ENCODE measurements at regions not wholly inside any gene's neighbourhood (a gene's known extent, or its start where the extent isn't known, plus 50 kb on each side); places are given as distances from the start of the nearest gene placed in this dataset.
"Not testable (repeated sequence)": the region's sequence is repeated elsewhere in the genome, so short reads cannot be mapped to it uniquely, and the experiment has no call there.

DNA sequence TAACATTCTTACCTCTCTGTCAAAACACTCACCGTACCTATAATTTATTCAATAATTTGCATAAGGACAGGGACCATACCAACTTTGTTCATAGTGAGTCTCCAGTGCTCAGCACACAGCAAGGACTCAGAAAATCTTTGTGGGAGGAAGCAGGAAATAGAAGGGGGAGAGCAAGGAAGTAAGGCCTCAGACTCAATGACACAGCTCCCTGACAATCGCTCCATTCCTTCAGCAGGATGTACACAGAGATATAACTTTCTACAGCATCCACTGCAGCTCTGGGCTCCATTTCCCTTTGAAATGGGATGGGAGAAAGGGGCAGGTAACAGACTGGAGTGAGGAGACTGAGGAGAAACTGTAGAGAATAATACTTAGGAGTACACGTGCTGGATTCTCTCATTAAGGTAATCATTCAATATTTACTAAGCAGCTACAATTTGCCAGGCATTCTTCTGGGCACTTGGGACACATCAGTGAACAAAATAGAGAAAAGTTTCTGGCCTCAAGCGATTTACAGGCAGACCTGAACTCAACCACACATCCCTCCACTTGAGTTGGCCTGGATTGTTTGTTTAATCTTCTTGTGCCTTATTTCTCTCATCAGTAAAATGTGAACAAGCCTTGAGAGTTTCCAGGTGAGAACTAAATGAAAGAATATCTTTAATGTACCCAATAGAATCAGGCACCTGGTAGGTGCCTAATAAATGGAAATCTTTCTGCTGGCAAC lies 330.3 kb upstream of the THBS1 start:
- DNase-seq (ENCODE audit: low read depth) = no peak

GRCh38 chr15:39251413-39252133 lies 329.3 kb upstream of the THBS1 start:
- DNase-seq (ENCODE audit: low read depth) = no peak

- DNase-seq (ENCODE audit: low read depth) = no peak
These were observed 328.8 kb upstream of the THBS1 start for GRCh38 chr15:39252134-39252470.

DNA sequence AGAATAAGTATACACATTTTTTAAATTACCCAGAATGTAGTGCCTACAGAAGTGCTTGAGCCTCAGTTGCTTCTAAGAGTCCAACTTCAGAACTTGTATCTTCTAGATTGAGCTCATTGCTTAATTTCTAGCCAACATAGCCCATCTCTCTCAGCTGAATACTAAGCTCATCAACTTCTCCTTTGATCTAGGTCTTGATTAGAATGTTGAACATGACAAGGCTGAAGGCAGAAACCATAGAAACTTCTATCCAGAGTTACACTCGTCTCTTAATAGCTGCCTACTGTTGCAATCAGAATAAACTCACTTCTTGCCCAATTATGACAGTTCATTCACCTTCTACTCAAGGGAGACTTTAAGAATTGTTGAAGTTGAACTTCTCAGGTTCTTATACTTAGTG lies 327.3 kb upstream of the THBS1 start:
- DNase-seq (ENCODE audit: low read depth) = no peak

DNA sequence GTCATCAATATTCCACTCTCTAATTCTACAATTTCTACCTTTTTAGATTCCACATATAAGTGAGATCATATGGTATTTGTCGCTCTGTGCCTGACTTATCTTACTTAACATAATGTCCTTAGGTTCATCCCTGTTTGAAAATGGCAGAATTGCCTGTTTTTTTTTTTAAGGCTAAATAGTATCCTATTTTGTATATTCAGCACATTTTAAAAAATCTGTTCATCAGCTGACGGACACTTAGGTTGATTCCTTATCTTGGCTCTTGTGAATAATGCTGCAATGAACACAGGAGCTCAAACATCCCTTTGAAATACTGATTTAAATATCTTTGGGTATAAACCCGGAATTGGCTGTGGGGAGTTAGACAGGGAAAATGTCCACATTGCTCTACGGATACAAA lies 326.7 kb upstream of the THBS1 start:
- DNase-seq (ENCODE audit: low read depth) = no peak

DNA sequence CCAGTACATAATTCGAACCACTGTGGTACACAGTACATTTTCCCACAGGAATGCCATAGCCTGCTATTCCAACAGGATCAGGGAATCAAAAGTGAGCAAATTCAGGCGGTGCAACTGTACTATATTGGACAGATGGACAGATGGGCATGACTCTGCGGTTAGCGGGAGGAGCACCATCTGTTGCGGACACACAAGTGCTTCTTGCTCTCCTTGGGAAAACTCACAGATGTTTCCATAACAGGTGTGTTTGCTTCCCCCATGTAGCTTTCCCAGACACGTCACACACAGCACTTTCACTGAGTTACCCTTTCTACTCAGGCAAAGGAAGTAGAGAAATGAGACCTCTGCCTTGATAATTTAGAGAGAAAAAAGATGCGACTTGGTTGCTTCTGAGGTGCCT lies 325.1 kb upstream of the THBS1 start:
- no peak for DNase-seq (ENCODE audit: low read depth)

- DNase-seq (ENCODE audit: low read depth) = no peak
These were observed 320.5 kb upstream of the THBS1 start for GRCh38 chr15:39260391-39260790.

DNA sequence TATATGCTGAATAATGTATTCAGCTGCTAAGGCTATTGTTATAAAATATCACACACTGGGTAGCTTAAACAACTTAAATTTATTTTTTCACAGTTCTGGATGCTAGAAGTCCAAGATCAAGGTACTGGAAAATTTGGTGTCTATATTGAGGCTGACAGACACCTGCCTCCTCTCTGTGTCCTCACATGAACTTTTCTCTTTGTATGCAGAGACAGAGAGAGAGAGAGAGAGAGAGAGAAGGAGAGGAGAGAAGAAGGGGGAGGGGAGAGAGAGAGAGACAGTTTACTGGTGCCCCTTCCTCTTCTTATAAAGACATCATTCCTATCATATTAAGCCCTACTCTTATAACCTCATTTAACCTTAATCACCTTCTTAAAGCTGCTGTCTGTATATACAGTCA lies 320.1 kb upstream of the THBS1 start:
- DNase-seq (ENCODE audit: low read depth) = no peak

GRCh38 chr15:39261397-39262183 lies 319.3 kb upstream of the THBS1 start:
- DNase-seq (ENCODE audit: low read depth) = not testable (repeated sequence)

- not testable (repeated sequence) for DNase-seq (ENCODE audit: low read depth)
These were observed 317.7 kb upstream of the THBS1 start for GRCh38 chr15:39262995-39263772.

DNA sequence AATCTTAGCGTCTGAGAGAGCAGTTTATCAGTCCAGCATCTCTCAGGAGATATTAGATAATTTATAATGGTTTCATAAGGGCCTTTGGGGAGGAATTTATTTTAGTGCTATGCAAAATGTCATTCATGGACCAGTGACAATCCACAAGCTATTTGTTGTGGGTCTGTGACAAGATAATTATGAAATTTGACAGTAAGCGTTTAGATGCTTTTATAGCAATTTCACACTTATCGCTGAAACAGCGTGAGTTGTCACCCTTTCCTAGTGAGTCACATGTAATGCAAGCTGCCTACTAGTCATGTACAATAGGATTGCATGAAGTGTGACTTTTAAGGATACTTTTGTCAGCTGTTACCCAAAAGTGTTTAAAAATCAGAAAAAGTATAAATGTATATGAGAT lies 315.6 kb upstream of the THBS1 start:
- DNase-seq (ENCODE audit: low read depth) = no peak

DNA sequence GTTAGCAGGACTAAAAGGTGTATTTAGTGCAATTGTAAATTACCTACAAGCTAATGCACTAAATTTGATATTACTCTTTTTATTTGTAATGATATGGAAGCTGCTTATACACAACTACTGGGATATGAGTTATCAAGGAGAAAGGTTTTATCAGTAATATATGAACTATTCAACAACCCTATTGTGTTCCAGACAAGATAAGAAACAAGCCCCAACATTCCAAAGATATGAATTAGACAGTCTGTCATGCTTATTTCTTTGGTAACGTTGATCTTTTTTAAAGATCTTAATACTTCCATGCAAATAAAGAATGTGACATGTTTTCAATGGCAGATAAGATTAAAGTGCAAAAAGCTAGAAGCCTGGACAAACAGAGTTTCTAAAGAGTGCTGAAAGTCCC lies 314.0 kb upstream of the THBS1 start:
- DNase-seq (ENCODE audit: low read depth) = no peak

DNA sequence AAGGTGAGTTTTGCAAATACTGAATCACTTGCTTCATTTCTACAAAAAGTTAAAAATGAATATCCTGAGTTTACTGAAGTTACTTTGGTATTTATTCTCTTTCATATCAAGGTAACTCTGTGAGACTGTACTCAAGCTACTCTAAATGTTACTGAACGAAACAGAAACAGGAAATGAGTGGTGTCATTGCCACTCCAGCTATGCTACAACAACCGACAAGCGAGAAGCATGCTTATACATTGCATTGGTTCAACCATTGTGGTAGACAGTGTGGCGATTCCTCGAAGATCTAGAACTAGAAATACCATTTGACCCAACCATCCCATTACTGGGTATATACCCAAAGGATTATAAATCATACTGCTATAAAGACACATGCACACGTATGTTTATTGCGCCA lies 313.2 kb upstream of the THBS1 start:
- DNase-seq (ENCODE audit: low read depth) = no peak

- DNase-seq (ENCODE audit: low read depth) = no peak
These were observed 311.5 kb upstream of the THBS1 start for GRCh38 chr15:39269352-39269751.

DNA sequence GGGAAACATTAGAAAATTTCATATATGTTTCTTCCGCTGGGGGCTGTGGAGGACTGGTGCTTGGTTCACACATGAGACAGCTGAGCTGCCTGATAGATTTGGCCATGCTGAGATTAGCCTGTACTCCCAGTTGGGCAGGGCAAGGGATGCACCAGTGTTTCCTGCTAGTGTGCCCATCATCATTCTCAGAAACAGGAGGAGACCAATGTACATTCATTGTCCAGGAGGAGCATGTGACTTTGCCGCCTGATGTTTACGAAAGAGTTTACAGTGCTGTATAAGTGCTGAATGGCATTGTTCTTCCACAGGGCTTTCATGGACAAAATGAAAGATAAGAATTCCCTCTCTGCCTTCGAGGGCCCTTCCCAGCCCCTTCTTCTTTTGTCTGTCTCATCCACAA lies 311.1 kb upstream of the THBS1 start:
- DNase-seq (ENCODE audit: low read depth) = no peak

- no peak for DNase-seq (ENCODE audit: low read depth)
These were observed 310.5 kb upstream of the THBS1 start for GRCh38 chr15:39270221-39270855.

- DNase-seq (ENCODE audit: low read depth) = no peak
These were observed 309.9 kb upstream of the THBS1 start for GRCh38 chr15:39270934-39271333.

GRCh38 chr15:39272901-39273300 lies 308.0 kb upstream of the THBS1 start:
- no peak for DNase-seq (ENCODE audit: low read depth)

GRCh38 chr15:39273717-39274411 lies 307.0 kb upstream of the THBS1 start:
- DNase-seq (ENCODE audit: low read depth) = no peak

GRCh38 chr15:39275066-39275465 lies 305.8 kb upstream of the THBS1 start:
- DNase-seq (ENCODE audit: low read depth) = no peak

DNA sequence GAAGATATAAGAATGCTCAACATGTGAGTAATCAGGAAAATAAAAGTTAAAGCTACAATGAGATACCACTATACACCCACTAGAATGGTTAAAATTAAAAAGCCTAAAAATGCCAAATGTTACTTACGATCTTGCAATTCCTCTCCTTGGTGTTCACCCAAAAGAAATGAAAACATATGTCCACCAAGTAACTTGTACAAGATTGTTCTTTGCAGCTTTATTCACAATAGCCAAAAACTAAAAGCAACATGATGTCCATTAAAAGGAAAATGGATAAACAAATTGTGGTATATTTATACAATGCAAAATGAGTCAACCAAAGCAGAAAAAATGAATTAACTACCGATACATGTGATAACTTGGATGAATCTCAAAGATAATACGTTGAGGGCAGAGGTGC lies 301.6 kb upstream of the THBS1 start:
- DNase-seq (ENCODE audit: low read depth) = no peak
